ENCODE measurements at regions not wholly inside any gene's neighbourhood (a gene's known extent, or its start where the extent isn't known, plus 50 kb on each side); places are given as distances from the start of the nearest gene placed in this dataset.
"Not testable (repeated sequence)": the region's sequence is repeated elsewhere in the genome, so short reads cannot be mapped to it uniquely, and the experiment has no call there.

DNA sequence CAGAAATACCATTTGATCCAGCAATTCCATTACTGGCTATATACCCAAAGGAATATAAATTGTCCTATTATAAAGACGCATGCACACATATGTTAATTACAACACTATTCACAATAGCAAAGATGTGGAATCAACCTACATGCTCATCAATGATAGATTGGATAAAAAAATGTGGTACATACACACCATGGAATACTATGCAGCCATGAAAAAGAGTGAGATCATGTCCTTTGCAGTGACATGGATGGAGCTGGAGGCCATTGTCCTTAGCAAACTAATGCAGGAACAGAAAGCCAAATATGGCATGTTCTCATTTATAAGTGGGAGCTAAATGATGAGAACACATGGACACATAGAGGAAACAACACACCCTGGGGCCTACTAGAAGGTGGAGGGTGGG is 78.3 kb upstream of the EED start:
- H3K4me2 ChIP-seq (ENCODE audit: insufficient read depth in 1 of 2, low read depth in 2 of 2, low read length in 2 of 2); H2BK20ac ChIP-seq (ENCODE audit: low read length); H4K8ac ChIP-seq (ENCODE audit: extremely low read depth, insufficient read depth, low read length); H2BK15ac ChIP-seq (ENCODE audit: low read length); POLR2A ChIA-PET (ENCODE audit: partially characterized antibody); H3K18ac ChIP-seq (ENCODE audit: extremely low read depth, low read length); H4K20me1 ChIP-seq (replicated peaks in 1 of 2; ENCODE audit: control insufficient read depth in 1 of 2, insufficient read depth in 2 of 2, low read length in 2 of 2); H3K27ac ChIP-seq (ENCODE audit: low read depth, low read length); H3K27me3 ChIP-seq (replicated peaks in 1 of 4; ENCODE audit: control insufficient read depth in 3 of 4, extremely low read depth in 1 of 4, insufficient read depth in 3 of 4, low read length in 3 of 4); H2BK120ac ChIP-seq (replicated peaks; ENCODE audit: low read depth, low read length); DNase-seq (ENCODE audit: low read depth in 1 of 2, low spot score in 2 of 2); H4K91ac ChIP-seq (replicated peaks; ENCODE audit: insufficient read length, low read length); H2AFZ ChIP-seq (ENCODE audit: low read length); H3K79me1 ChIP-seq (ENCODE audit: low read depth, low read length); H3K23me2 ChIP-seq (ENCODE audit: low read depth, low read length); H3K56ac ChIP-seq (replicated peaks; ENCODE audit: insufficient read length, low read depth, low read length); H3K9me3 ChIP-seq (ENCODE audit: insufficient read depth in 2 of 2, low read depth in 1 of 2, low read length in 1 of 2); H3K4me1 ChIP-seq (replicated peaks in 1 of 4; ENCODE audit: control insufficient read depth in 3 of 4, insufficient read depth in 4 of 4, low read length in 3 of 4); H3K36me3 ChIP-seq (ENCODE audit: control insufficient read depth in 2 of 4, insufficient read depth in 4 of 4, low read length in 3 of 4); H2BK5ac ChIP-seq (ENCODE audit: low read depth, low read length); H3K23ac ChIP-seq (ENCODE audit: insufficient read length); H3K79me2 ChIP-seq (ENCODE audit: control insufficient read depth in 1 of 2, insufficient read depth in 2 of 2, low read length in 2 of 2); H3K9ac ChIP-seq (replicated peaks in 1 of 4; ENCODE audit: extremely low read depth in 1 of 4, low read depth in 3 of 4, low read length in 3 of 4); H3K4me3 ChIP-seq (ENCODE audit: extremely low read depth in 1 of 4, insufficient read depth in 2 of 4, low read depth in 3 of 4, low read length in 4 of 4); H2BK12ac ChIP-seq (ENCODE audit: low read depth, low read length); H2AK5ac ChIP-seq (ENCODE audit: low read depth, low read length); H4K5ac ChIP-seq (ENCODE audit: insufficient read length, low read depth, low read length); H3K4ac ChIP-seq (replicated peaks; ENCODE audit: insufficient read length, low read depth, low read length); FAIRE-seq; H3K14ac ChIP-seq (ENCODE audit: insufficient read length): not testable (repeated sequence)
- 0 out of 2 replicates have a peak, but pooled peaks have one; percentile 38 for TF ChIP-seq KDM1A (IDR thresholded peaks at IDR 0.05; ENCODE audit: borderline replicate concordance, low read length)
- CTCF ChIA-PET (ENCODE audit: partially characterized antibody), result interaction anchor here (2.1 kb wide), 1 partner anchor 9 kb away, joined by 4 read pairs; no protein-coding TSS in a partner anchor
- 82% methylated on average over 1 of the region's 1 CpG; no CpG with 5 or more reads in 1 of the 2 experiments for WGBS, 2 experiments (ENCODE audit: extremely low coverage in 1 of 2, insufficient coverage in 1 of 2, insufficient read length in 1 of 2, insufficient replicate concordance in 2 of 2, low coverage in 1 of 2, low lambda C conversion rate in 2 of 2, missing lambda C conversion rate in 1 of 2)
